ENCODE measurements at regions not wholly inside any gene's neighbourhood (a gene's known extent, or its start where the extent isn't known, plus 50 kb on each side); places are given as distances from the start of the nearest gene placed in this dataset.
"Not testable (repeated sequence)": the region's sequence is repeated elsewhere in the genome, so short reads cannot be mapped to it uniquely, and the experiment has no call there.

- no peak for DNase-seq
Observed at GRCh38 chr10:124160176-124160575, 66.8 kb upstream of the CHST15 start.

GRCh38 chr10:124159153-124159552 is 65.8 kb upstream of the CHST15 start:
- DNase-seq, result no peak

DNA sequence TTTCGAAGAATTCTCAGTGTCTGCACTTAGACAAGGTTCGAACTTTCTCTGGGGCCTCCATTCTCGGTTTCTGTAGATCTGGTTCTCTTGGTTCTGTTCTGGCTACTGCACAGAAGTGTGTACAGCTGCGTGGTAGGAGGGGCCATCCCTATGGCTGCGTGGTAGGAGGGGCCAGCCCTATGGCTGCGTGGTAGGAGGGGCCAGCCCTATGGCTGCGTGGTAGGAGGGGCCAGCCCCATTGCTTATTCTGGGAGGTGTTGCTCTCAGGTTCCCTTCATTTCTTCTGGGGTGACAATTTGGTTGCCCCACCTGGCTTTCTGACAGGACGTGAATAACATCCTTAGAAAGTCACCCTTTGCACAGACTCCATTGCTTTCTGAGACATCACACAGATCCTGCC is 65.2 kb upstream of the CHST15 start:
- DNase-seq, result peak; percentile 6

DNA sequence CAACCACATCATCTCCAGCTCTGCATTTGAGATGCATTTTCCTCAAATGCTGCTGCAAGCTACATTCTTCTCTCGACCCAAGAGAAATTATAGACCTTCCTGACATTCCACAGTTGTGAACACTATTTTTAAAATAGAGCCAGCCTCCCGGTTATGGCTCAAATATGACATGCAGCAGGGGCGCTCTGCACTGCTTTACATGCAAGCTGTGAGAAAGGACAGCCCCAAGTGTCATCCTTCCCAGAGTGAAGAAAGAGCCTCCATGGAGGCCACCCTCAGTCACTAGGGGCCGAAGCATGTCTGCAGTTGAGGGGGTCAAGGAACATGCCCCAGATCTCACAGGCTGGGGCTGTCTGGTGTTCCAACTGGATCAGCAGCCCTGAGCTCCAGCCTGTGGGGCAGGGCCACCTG is 63.9 kb upstream of the CHST15 start:
- DNase-seq, result no peak

GRCh38 chr10:124156524-124157260 is 63.3 kb upstream of the CHST15 start:
- no peak for DNase-seq

- no peak for DNase-seq
Observed at GRCh38 chr10:124155781-124156435, 62.5 kb upstream of the CHST15 start.

GRCh38 chr10:124153023-124153826 is 59.8 kb upstream of the CHST15 start:
- DNase-seq, result peak; percentile 67

DNA sequence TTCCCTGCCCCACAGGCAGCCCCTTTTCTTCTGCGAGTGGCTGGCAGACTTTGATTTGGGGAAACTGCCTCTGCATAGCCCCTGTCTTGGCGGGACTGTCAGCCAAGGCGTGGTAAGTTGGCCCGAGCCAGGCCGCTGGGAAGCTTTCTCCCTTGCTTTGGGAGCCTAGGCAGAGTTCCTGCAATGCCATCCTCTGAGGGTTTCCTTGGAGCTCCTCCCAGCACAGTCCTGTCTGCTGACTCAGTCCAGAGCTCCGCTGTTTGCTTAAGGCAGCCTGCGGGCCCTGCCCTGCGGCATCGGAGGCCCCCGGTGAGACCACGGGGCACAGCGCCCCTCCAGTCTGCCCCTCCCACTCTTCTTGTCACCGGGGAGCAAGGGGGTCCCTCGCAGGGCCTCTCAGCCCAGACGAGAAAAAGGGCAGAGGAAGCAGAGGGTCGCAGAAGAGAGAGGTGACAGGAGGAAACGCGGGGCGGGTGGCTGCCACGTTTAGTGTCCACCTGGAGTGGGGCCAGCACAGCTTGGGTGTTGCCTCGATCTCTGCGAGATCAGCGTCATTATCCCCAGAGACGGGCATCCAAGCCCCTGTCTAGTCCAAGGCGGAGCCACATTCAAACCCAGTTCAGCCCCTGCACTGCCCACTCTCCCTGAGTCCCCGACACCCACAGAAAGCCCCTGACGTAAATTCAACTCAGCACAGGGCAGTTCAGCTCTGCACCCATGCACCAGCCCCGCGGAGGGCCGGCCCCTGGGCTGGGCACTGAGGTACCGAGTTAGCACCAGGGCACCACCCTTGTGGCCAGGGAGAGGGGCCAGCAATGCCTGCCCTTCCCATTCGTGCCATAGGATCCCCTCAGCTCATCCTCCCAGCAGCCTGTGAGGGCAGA is 59.0 kb upstream of the CHST15 start:
- DNase-seq, result no peak

- no peak for DNase-seq
Observed at GRCh38 chr10:124151466-124152095, 58.2 kb upstream of the CHST15 start.

- DNase-seq, result no peak
Observed at GRCh38 chr10:124150807-124151417, 57.5 kb upstream of the CHST15 start.

DNA sequence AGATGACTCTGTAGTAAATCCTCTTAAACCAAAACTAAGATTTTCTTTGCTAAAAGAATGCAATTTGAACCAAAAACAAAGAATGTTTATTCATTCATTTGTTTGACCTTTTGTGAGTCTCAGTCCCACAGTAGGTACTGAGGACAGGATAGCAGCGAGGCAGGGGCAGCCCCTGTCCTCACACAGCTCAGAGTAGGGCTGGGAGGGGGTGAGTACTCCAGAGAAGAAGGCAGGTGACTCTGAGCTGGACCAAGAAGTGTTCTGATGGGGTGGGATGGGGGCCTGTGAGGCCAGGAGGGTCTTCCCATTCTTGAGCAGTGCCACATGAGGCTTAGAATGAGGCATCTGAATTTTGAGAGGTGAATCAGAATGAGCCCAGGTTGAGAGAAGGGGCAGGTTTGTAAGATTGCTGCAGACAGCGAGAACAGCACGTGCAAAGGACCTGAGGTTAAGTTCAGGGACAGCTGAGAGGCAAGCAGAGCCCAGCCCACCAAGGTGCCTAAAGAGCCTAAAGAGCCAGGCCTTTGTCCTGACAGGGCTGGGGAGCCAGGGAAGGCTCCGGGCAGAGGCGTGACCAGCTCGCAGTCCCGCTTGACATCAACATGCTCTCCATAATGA is 56.9 kb upstream of the CHST15 start:
- DNase-seq, result no peak

DNA sequence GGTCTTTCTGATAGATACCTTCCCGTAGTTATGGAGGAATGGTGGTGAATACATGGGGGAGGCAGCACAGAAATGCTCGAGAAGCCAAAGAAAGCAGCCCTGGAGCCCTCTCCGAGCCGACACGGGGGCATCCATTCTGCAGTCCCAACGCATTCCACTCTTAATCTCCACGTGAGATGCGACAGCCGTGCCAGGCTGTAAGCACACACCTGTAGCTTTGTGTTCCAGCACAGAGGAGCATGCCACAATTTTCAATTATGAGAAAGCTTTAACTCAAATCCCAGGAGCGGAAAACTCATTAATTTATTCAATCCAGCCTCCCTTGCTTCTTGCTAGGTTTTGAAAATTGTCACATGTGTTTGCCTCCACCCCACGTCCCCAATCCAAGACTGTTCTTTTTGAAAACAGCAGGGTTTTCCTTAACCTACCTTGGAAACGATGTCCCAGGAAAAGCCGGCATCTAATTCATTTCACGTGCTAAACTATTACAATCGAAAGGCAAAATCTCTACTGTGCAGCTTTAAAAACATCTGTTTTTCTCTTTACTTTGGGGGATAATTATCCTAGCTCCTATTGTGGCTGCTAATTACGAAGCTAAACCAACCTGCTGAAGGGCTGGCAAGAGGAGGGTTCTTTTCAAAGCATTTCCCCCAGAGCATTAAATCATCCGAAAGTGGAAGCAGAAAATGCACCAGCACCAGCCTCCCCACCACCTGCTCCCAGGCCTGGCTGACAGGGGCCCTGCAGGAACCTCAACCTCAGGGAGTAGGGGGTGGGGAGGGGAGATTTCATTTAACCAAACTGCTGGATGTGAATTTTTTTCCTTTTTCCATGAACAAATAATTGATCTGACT is 56.0 kb upstream of the CHST15 start:
- no peak for DNase-seq

- not testable (repeated sequence) for DNase-seq
Observed at GRCh38 chr10:124148509-124149188, 55.3 kb upstream of the CHST15 start.

GRCh38 chr10:124146483-124146882 is 53.1 kb upstream of the CHST15 start:
- DNase-seq, result no peak

GRCh38 chr10:124145109-124145870 is 51.9 kb upstream of the CHST15 start:
- no peak for DNase-seq

DNA sequence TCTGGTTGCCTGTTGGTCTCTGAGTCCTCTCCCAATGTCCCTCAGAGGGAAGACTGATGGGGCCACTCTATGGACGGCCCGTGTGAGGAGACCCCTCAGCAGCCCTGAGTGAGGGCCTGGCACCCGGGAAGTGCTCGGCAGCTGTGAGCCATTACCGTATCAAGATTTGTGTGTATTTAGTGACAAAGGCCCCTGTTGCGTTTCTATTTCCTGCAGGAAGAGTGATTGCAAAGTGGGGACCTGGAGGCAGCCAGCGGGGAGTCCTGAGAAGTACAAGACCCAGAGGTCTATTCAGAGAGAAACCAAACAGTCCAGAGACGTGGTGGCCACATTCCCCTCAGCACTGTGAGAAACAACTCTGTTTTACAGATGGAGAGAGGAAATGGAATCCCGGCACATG is 51.1 kb upstream of the CHST15 start:
- no peak for DNase-seq

DNA sequence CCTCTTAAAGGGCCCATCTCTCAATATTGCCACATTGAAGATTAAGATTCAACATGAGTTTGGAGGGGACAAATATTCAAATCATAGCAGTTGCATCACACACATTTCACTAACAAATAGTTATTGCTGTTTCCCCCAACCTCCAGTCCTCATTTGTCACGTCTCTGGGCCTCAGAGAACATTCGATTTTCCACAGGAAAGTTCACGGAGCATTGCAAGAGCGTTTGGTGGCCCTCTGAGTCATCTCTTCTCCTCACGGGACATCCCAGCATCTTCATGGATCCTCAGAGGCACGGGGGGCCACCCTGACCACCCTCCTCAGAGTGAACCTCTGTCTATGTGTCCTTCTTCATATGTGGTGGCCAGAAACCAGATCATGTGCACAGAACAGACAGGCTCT is 50.3 kb upstream of the CHST15 start:
- DNase-seq, result no peak
